Adrenal gland (tissue), 9 donors: ENCODE measurements at regions not wholly inside any gene's neighbourhood (a gene's known extent, or its start where the extent isn't known, plus 50 kb on each side); places are given as distances from the start of the nearest gene placed in this dataset.

Experiments
- DNase-seq, 7 donors: peaks; one replicate each; pipeline ENCODE4 v3.0.0-alpha.2; 2019 to 2020
- H3K27ac ChIP-seq, 5 donors: fragments of 200-600 bp; sonication (generic) in 4 of 5; 1 replicate in 3 of 5; 2 replicates in 2 of 5; pipeline versions ENCODE4 v1.5.1 to v1.8.0; 2016 to 2020; ENCODE audit warnings: mild to moderate bottlenecking in 1 of 5
- H3K27me3 ChIP-seq: fragments of 200-600 bp; 2 replicates; pipeline ENCODE4 v1.8.0; 2021
- H3K36me3 ChIP-seq, 2 donors: fragments of 200-600 bp; replicated peaks in 1 of 2; 1 replicate in 1 of 2; 2 replicates in 1 of 2; pipeline versions ENCODE4 v1.5.1 to v1.8.0; 2018 to 2022
- H3K4me1 ChIP-seq, 2 donors: fragments of 200-600 bp; replicated peaks in 1 of 2; 1 replicate in 1 of 2; 2 replicates in 1 of 2; pipeline versions ENCODE4 v1.5.1 to v1.8.0; 2018 to 2021
- H3K4me3 ChIP-seq, 4 donors: fragments of 200-600 bp; sonication (generic) in 3 of 4; one replicate each; pipeline ENCODE4 v1.5.1; 2016 to 2018
- H3K9me3 ChIP-seq, 3 donors: fragments of 200-600 bp; sonication (generic) in 1 of 3; replicated peaks in 1 of 3; 1 replicate in 2 of 3; 2 replicates in 1 of 3; pipeline versions ENCODE4 v1.5.1 to v1.8.0; 2016 to 2021
- CTCF ChIP-seq, 6 experiments: fragments of 450-650 bp in 4 of 6; fragments of 200-600 bp in 2 of 6; sonication (generic) in 1 of 6; IDR thresholded peaks; 1 replicate in 5 of 6; 2 replicates in 1 of 6; pipeline versions ENCODE4 v1.5.1 to v1.8.0; 2016 to 2021; ENCODE audit warnings: antibody characterized with exemption in 6 of 6, mild to moderate bottlenecking in 2 of 6, moderate library complexity in 1 of 6
- POLR2A ChIP-seq, 2 donors: fragments of 450-650 bp; IDR thresholded peaks; one replicate each; pipeline ENCODE4 v1.6.1; 2017; ENCODE audit warnings: antibody characterized with exemption in 2 of 2, mild to moderate bottlenecking in 2 of 2, moderate library complexity in 1 of 2
- WGBS, 4 donors: extraction: QIAGEN DNeasy Blood & Tissue Kit in 2 of 4; methylation state at CpG; one replicate each; pipeline versions ENCODE4 v1.1.5 to v1.1.7; 2013 to 2017; 5-methylcytosine and 5-hydroxymethylcytosine counted together
- intact Hi-C, 2 donors: fragments of 100-400 bp; cut with DNase I; formaldehyde crosslinking; loops; one replicate each; pipeline versions ENCODE4 v1.14.1 to v1.15.0; 2022 to 2023
- donor health status: healthy with polysubstance abuse.
- donor health status: Bipolar disorder and iron deficiency.
- donor health status: DM: yes; HTN: yes; CAD: no.
- donor health status: DM: no; HTN: no; CAD: no.
- donor health status: DM: no; HTN: no; CAD: no.

- no peaks in the 10 kb centered on the region for H3K4me1 ChIP-seq
- H3K4me3 ChIP-seq: no peak overlapping the region
- H3K36me3 ChIP-seq: no peaks in the 10 kb centered on the region
- H3K27ac ChIP-seq: no peak overlapping the region
- no peak for TF ChIP-seq CTCF (IDR thresholded peaks at IDR 0.05)
- TF ChIP-seq POLR2A (IDR thresholded peaks at IDR 0.05): no peak
- WGBS, 4 donors: 70 to 86% (median 76%) methylated on average over 4 of the region's 4 CpGs
- no peak for DNase-seq
- H3K27me3 ChIP-seq: no peaks in the 10 kb centered on the region
- no peaks in the 10 kb centered on the region for H3K9me3 ChIP-seq
- intact Hi-C loops: no loop called here
Observed at GRCh38 chr2:19128148-19128547, 230.3 kb downstream of the OSR1 start.

GRCh38 chr2:19127616-19128015 lies 230.8 kb downstream of the OSR1 start:
- intact Hi-C loops: no loop called here
- Histone ChIP-seq H3K36me3 (no peaks in the 10 kb centered on the region), H3K27ac (no peak overlapping the region), H3K4me1 (no peaks in the 10 kb centered on the region), H3K9me3 (no peaks in the 10 kb centered on the region), H3K4me3 (no peak overlapping the region), H3K27me3 (no peaks in the 10 kb centered on the region)
- no peak for TF ChIP-seq POLR2A (IDR thresholded peaks at IDR 0.05)
- TF ChIP-seq CTCF (IDR thresholded peaks at IDR 0.05): no peak
- 89 to 94% (median 93%) methylated on average over 3 of the region's 3 CpGs for WGBS, 4 donors
- no peak for DNase-seq

- no peak overlapping the region for H3K27ac ChIP-seq
- no peaks in the 10 kb centered on the region for H3K27me3 ChIP-seq
- no peaks in the 10 kb centered on the region for H3K4me1 ChIP-seq
- TF ChIP-seq POLR2A (IDR thresholded peaks at IDR 0.05) (no peak), CTCF (IDR thresholded peaks at IDR 0.05) (no peak)
- DNase-seq: no peak
- 80 to 89% (median 85%) methylated on average over 9 of the region's 9 CpGs for WGBS, 4 donors
- no peaks in the 10 kb centered on the region for H3K36me3 ChIP-seq
- intact Hi-C loops: no loop called here
- no peak overlapping the region for H3K4me3 ChIP-seq
- no peaks in the 10 kb centered on the region for H3K9me3 ChIP-seq
Observed at GRCh38 chr2:19125901-19126680, 232.3 kb downstream of the OSR1 start.

GRCh38 chr2:19124135-19124534 lies 234.3 kb downstream of the OSR1 start:
- Histone ChIP-seq H3K27me3 (no peaks in the 10 kb centered on the region), H3K4me3 (no peak overlapping the region), H3K36me3 (no peaks in the 10 kb centered on the region), H3K9me3 (no peaks in the 10 kb centered on the region), H3K4me1 (no peaks in the 10 kb centered on the region), H3K27ac (no peak overlapping the region)
- WGBS, 4 donors: 65 to 74% (median 73%) methylated on average over 5 of the region's 5 CpGs
- intact Hi-C loops: no loop called here
- TF ChIP-seq CTCF (IDR thresholded peaks at IDR 0.05) (no peak), POLR2A (IDR thresholded peaks at IDR 0.05) (no peak)
- DNase-seq: no peak
